OCI-LY7 (cell line): ENCODE measurements at regions not wholly inside any gene's neighbourhood (a gene's known extent, or its start where the extent isn't known, plus 50 kb on each side); places are given as distances from the start of the nearest gene placed in this dataset.

Experiments
- BruUV-seq: library from RNA; stranded (reverse); fragments of 400-500 nt; replicated peaks from 2 replicates; lab custom pipeline; 2021; lab: Mats Ljungman, UMichigan
- CTCF ChIA-PET: fragments of 300-600 bp; sonication (Branson Sonifier 250); formaldehyde crosslinking; loops from one replicate; lab custom pipeline; 2022; ENCODE audit warnings: antibody characterized with exemption; ENCODE audit not compliant: unreplicated experiment; lab: Charles Lee
- POLR2A ChIA-PET: fragments of 300-600 bp; sonication (Branson Sonifier 250); formaldehyde crosslinking; loops from one replicate; lab custom pipeline; 2022; ENCODE audit warnings: antibody characterized with exemption; lab: Charles Lee
- DNase-seq: peaks from one replicate; pipeline ENCODE4 v3.0.0-alpha.2; 2015; ENCODE audit warnings: low spot score
- H2AFZ ChIP-seq: fragments of 200-600 bp; sonication (generic), shearing (Covaris generic); 2 replicates; pipeline ENCODE4 v1.6.1; 2014; ENCODE audit warnings: mild to moderate bottlenecking, antibody characterized with exemption, low read length, moderate library complexity
- H3K27ac ChIP-seq: fragments of 200-600 bp; sonication (generic); 2 replicates; pipeline ENCODE4 v1.5.1; 2014; ENCODE audit warnings: mixed run types, low read depth, mild to moderate bottlenecking, moderate library complexity, low read length, inconsistent platforms; ENCODE audit not compliant: poor library complexity, severe bottlenecking
- H3K36me3 ChIP-seq: fragments of 200-600 bp; sonication (generic); 2 replicates; pipeline ENCODE4 v1.6.1; 2014; ENCODE audit warnings: mild to moderate bottlenecking, antibody characterized with exemption, low read length, moderate library complexity, mixed read lengths; ENCODE audit not compliant: insufficient read depth
- H3K4me1 ChIP-seq: fragments of 200-600 bp; sonication (generic); 2 replicates; pipeline ENCODE4 v1.5.1; 2014; ENCODE audit warnings: mild to moderate bottlenecking, low read length; ENCODE audit not compliant: insufficient read depth, poor library complexity, severe bottlenecking
- H3K4me2 ChIP-seq: fragments of 200-600 bp; sonication (generic); 2 replicates; pipeline ENCODE4 v1.6.1; 2014; ENCODE audit warnings: mild to moderate bottlenecking, low read length
- H3K4me3 ChIP-seq: fragments of 200-600 bp; sonication (generic); 2 replicates; pipeline ENCODE4 v1.5.1; 2014; ENCODE audit warnings: mild to moderate bottlenecking, low read depth, low read length; ENCODE audit not compliant: poor library complexity, severe bottlenecking
- H3K79me2 ChIP-seq: fragments of 200-600 bp; sonication (generic); 2 replicates; pipeline ENCODE4 v1.6.1; 2016; ENCODE audit warnings: low read depth, mild to moderate bottlenecking, low read length, moderate library complexity, mixed read lengths; ENCODE audit not compliant: insufficient read depth
- H3K9me2 ChIP-seq: fragments of 200-600 bp; sonication (generic); 2 replicates; pipeline ENCODE4 v1.6.1; 2016; ENCODE audit warnings: mild to moderate bottlenecking, low read length, mixed read lengths; ENCODE audit not compliant: insufficient read depth
- H3K9me3 ChIP-seq: fragments of 200-600 bp; sonication (generic); 2 replicates; pipeline ENCODE4 v1.6.1; 2014; ENCODE audit warnings: mild to moderate bottlenecking, mixed run types, low read length, mixed read lengths
- H4K20me1 ChIP-seq: fragments of 200-600 bp; sonication (generic); 2 replicates; pipeline ENCODE4 v1.6.1; 2014; ENCODE audit warnings: mild to moderate bottlenecking, antibody characterized with exemption, low read length, moderate library complexity, mixed read lengths; ENCODE audit not compliant: insufficient read depth
- CTCF ChIP-seq: fragments of 200-600 bp; sonication (generic); conservative IDR thresholded peaks from 2 replicates; pipeline ENCODE4 v1.5.1; 2014; ENCODE audit warnings: mild to moderate bottlenecking, antibody characterized with exemption, low read length, moderate library complexity, mixed read lengths
- EZH2phosphoT487 ChIP-seq: fragments of 200-600 bp; sonication (generic); IDR thresholded peaks from 2 replicates; pipeline ENCODE4 v1.6.1; 2018; ENCODE audit warnings: low read depth, borderline replicate concordance, mild to moderate bottlenecking, mixed run types, antibody characterized with exemption, low read length, moderate library complexity, mixed read lengths
- intact Hi-C: fragments of 100-400 bp; cut with micrococcal nuclease; formaldehyde crosslinking; loops from one replicate; pipeline ENCODE4 v1.10.0; 2022; ENCODE audit not compliant: unreplicated experiment

- no peaks in the 10 kb centered on the region for H3K9me2 ChIP-seq
- H3K4me3 ChIP-seq = no peak overlapping the region
- intact Hi-C loops = no loop called here
- no peak overlapping the region for H3K27ac ChIP-seq
- no peak overlapping the region for H2AFZ ChIP-seq
- no TSS peak for BruUV-seq
- no peak for DNase-seq
- H3K36me3 ChIP-seq = no peaks in the 10 kb centered on the region
- POLR2A ChIA-PET = no interaction called here
- CTCF ChIA-PET = no interaction called here
- H4K20me1 ChIP-seq = no peaks in the 10 kb centered on the region
- TF ChIP-seq CTCF (no peak), EZH2phosphoT487 (no peak)
- H3K9me3 ChIP-seq = no peaks in the 10 kb centered on the region
- H3K4me1 ChIP-seq = no peaks in the 10 kb centered on the region
- H3K79me2 ChIP-seq = no peaks in the 10 kb centered on the region
- no peak overlapping the region for H3K4me2 ChIP-seq
These were observed 171.4 kb downstream of the PTN start for GRCh38 chr7:137172105-137172590.

- intact Hi-C loops = no loop called here
- no TSS peak for BruUV-seq
- peak; percentile 3 for DNase-seq
- TF ChIP-seq EZH2phosphoT487 (no peak), CTCF (peak; percentile 51)
- Histone ChIP-seq H3K4me2 (no peak overlapping the region), H4K20me1 (no peaks in the 10 kb centered on the region), H3K27ac (no peak overlapping the region), H3K4me3 (no peak overlapping the region), H3K9me3 (no peaks in the 10 kb centered on the region), H3K4me1 (no peaks in the 10 kb centered on the region), H2AFZ (no peak overlapping the region), H3K9me2 (no peaks in the 10 kb centered on the region), H3K79me2 (no peaks in the 10 kb centered on the region), H3K36me3 (no peaks in the 10 kb centered on the region)
- POLR2A ChIA-PET = interaction anchor here (0.6 kb wide), 1 partner anchor 287 kb away, joined by 4 read pairs; no protein-coding TSS in a partner anchor
- CTCF ChIA-PET = no interaction called here
These were observed 174.2 kb downstream of the PTN start for GRCh38 chr7:137169282-137169698.

- Histone ChIP-seq H3K9me2 (no peaks in the 10 kb centered on the region), H3K4me3 (no peak overlapping the region), H3K36me3 (no peaks in the 10 kb centered on the region), H3K4me1 (no peaks in the 10 kb centered on the region), H3K27ac (no peak overlapping the region), H3K9me3 (no peaks in the 10 kb centered on the region), H3K4me2 (no peak overlapping the region), H3K79me2 (no peaks in the 10 kb centered on the region), H2AFZ (no peak overlapping the region), H4K20me1 (no peaks in the 10 kb centered on the region)
- TF ChIP-seq EZH2phosphoT487 (no peak), CTCF (no peak)
- intact Hi-C loops = no loop called here
- BruUV-seq = no TSS peak
- DNase-seq = no peak
- POLR2A ChIA-PET = interaction anchor here (0.6 kb wide), 1 partner anchor 266 kb away, joined by 3 read pairs; no protein-coding TSS in a partner anchor
- CTCF ChIA-PET = no interaction called here
These were observed 175.9 kb downstream of the PTN start for GRCh38 chr7:137167609-137168008.
